SK-N-SH (cell line): ENCODE measurements at regions not wholly inside any gene's neighbourhood (a gene's known extent, or its start where the extent isn't known, plus 50 kb on each side); places are given as distances from the start of the nearest gene placed in this dataset.

ENCODE experiments used
- CTCF ChIA-PET: fragments of 300-600, 350-600 bp; formaldehyde crosslinking; extraction: SDS; loops from one replicate; lab custom pipeline; 2021; lab: Yijun Ruan, JAX
- POLR2A ChIA-PET: fragments of 350-600 bp; sonication (Branson Sonifier 250); formaldehyde crosslinking; extraction: SDS; loops from one replicate; lab custom pipeline; 2020; ENCODE audit warnings: antibody characterized with exemption, inconsistent platforms; lab: Yijun Ruan, JAX
- DNase-seq: peaks from one replicate; pipeline ENCODE4 v3.0.0; 2012
- H2AFZ ChIP-seq: fragments of 200-600 bp; sonication (generic); 2 replicates; pipeline ENCODE4 v1.8.1; 2016; ENCODE audit warnings: antibody characterized with exemption, mild to moderate bottlenecking, low read depth
- H3F3A ChIP-seq: fragments of 200-600 bp; sonication (generic); replicated peaks from 2 replicates; pipeline ENCODE3; 2016; ENCODE audit warnings: antibody characterized with exemption, mild to moderate bottlenecking; ENCODE audit not compliant: insufficient read depth
- H3K27ac ChIP-seq, 2 experiments: fragments of 200-500 bp in 1 of 2; fragments of 200-600 bp in 1 of 2; sonication (Bioruptor generic) in 1 of 2; sonication (generic), shearing (Covaris generic) in 1 of 2; 2 replicates each; pipeline versions ENCODE4 v1.5.1 to v1.6.1; 2014 to 2016; ENCODE audit warnings: low read depth in 2 of 2, inconsistent platforms in 1 of 2, low read length in 1 of 2, mild to moderate bottlenecking in 1 of 2, mixed read lengths in 1 of 2
- H3K27me3 ChIP-seq: fragments of 200-600 bp; sonication (generic), shearing (Covaris generic); 2 replicates; pipeline ENCODE4 v1.6.1; 2016; ENCODE audit warnings: mixed run types; ENCODE audit not compliant: insufficient read depth
- H3K36me3 ChIP-seq, 2 experiments: fragments of 200-500 bp in 1 of 2; fragments of 200-600 bp in 1 of 2; sonication (Bioruptor generic) in 1 of 2; sonication (generic) in 1 of 2; replicated peaks in 1 of 2; 2 replicates each; pipeline versions ENCODE3 to v1.5.1; 2014 to 2016; ENCODE audit warnings: low read length in 1 of 2, mild to moderate bottlenecking in 1 of 2; ENCODE audit not compliant: insufficient read depth in 2 of 2, control insufficient read depth in 1 of 2
- H3K4me1 ChIP-seq, 2 experiments: fragments of 200-500 bp in 1 of 2; fragments of 200-600 bp in 1 of 2; sonication (Bioruptor generic) in 1 of 2; sonication (generic), shearing (Covaris generic) in 1 of 2; 2 replicates each; pipeline versions ENCODE4 v1.5.1 to v1.6.1; 2014 to 2016; ENCODE audit warnings: low read depth in 1 of 2, low read length in 1 of 2, mixed run types in 1 of 2; ENCODE audit not compliant: insufficient read depth in 2 of 2, control insufficient read depth in 1 of 2
- H3K4me2 ChIP-seq: fragments of 200-600 bp; sonication (generic), shearing (Covaris generic); 2 replicates; pipeline ENCODE4 v1.6.1; 2017; ENCODE audit warnings: mixed run types
- H3K4me3 ChIP-seq, 2 experiments: fragments of 200-500 bp in 1 of 2; fragments of 200-600 bp in 1 of 2; sonication (Bioruptor generic) in 1 of 2; sonication (generic), shearing (Covaris generic) in 1 of 2; 2 replicates each; pipeline versions ENCODE4 v1.5.1 to v1.8.1; 2014 to 2016; ENCODE audit warnings: low read depth in 2 of 2, inconsistent platforms in 1 of 2, low read length in 1 of 2, mild to moderate bottlenecking in 1 of 2, mixed read lengths in 1 of 2, moderate library complexity in 1 of 2
- H3K79me2 ChIP-seq: fragments of 200-600 bp; sonication (generic); 2 replicates; pipeline ENCODE4 v1.8.1; 2017; ENCODE audit warnings: mild to moderate bottlenecking; ENCODE audit not compliant: insufficient read depth
- H3K9ac ChIP-seq: fragments of 200-600 bp; sonication (generic); 2 replicates; pipeline ENCODE4 v1.6.1; 2017; ENCODE audit warnings: mixed run types
- H3K9me2 ChIP-seq: fragments of 200-600 bp; sonication (generic); 2 replicates; pipeline ENCODE4 v1.6.1; 2017; ENCODE audit warnings: mixed run types
- H3K9me3 ChIP-seq: fragments of 200-600 bp; sonication (generic); 2 replicates; pipeline ENCODE4 v1.6.1; 2017; ENCODE audit warnings: mixed run types, mild to moderate bottlenecking, moderate library complexity
- H4K20me1 ChIP-seq: fragments of 200-600 bp; sonication (generic); 2 replicates; pipeline ENCODE4 v1.6.1; 2017; ENCODE audit warnings: mild to moderate bottlenecking, mixed run types; ENCODE audit not compliant: insufficient read depth
- CHD2 ChIP-seq: fragments of 150-350 bp; IDR thresholded peaks from 2 replicates; pipeline ENCODE4 v1.6.1; 2018; ENCODE audit warnings: low read length; ENCODE audit not compliant: partially characterized antibody
- EP300 ChIP-seq, 2 experiments: IDR thresholded peaks; 2 replicates each; pipeline versions ENCODE4 v1.4.0 to v1.6.1; 2012; ENCODE audit warnings: borderline replicate concordance in 1 of 2, low read depth in 1 of 2, low read length in 1 of 2
- EZH2phosphoT487 ChIP-seq: fragments of 200-600 bp; sonication (generic); IDR thresholded peaks from 2 replicates; pipeline ENCODE4 v1.6.1; 2017; ENCODE audit warnings: low read depth, mixed run types, mild to moderate bottlenecking, antibody characterized with exemption, moderate library complexity, borderline replicate concordance
- FOSL2 ChIP-seq: IDR thresholded peaks from 2 replicates; pipeline ENCODE4 v1.4.0; 2012; ENCODE audit warnings: low read depth, mild to moderate bottlenecking, moderate library complexity, borderline replicate concordance
- FOXJ3 ChIP-seq: sonication (generic); formaldehyde crosslinking; IDR thresholded peaks from 2 replicates; pipeline ENCODE4 v1.5.1; 2020; ENCODE audit warnings: mild to moderate bottlenecking, missing genetic modification reagents
- GABPA ChIP-seq: IDR thresholded peaks from 2 replicates; pipeline ENCODE4 v1.4.0; 2012; ENCODE audit warnings: low read depth, mild to moderate bottlenecking
- MEF2A ChIP-seq: IDR thresholded peaks from 2 replicates; pipeline ENCODE4 v1.4.0; 2012; ENCODE audit warnings: low read depth, borderline replicate concordance
- MXI1 ChIP-seq: IDR thresholded peaks from 2 replicates; pipeline ENCODE4 v1.6.1; 2012; ENCODE audit warnings: mild to moderate bottlenecking, low read depth, low read length, improper control_type of control experiment
- RAD21 ChIP-seq: IDR thresholded peaks from 2 replicates; pipeline ENCODE4 v1.6.1; 2012; ENCODE audit warnings: mild to moderate bottlenecking, low read length
- RCOR1 ChIP-seq: fragments of 150-350 bp; IDR thresholded peaks from 2 replicates; pipeline ENCODE4 v1.6.1; 2017; ENCODE audit warnings: antibody characterized with exemption, low read length
- RFX5 ChIP-seq: IDR thresholded peaks from 2 replicates; pipeline ENCODE4 v1.6.1; 2012; ENCODE audit warnings: mild to moderate bottlenecking, improper control_type of control experiment, low read length
- RXRA ChIP-seq: IDR thresholded peaks from 2 replicates; pipeline ENCODE4 v1.4.0; 2012; ENCODE audit warnings: low read depth, mild to moderate bottlenecking, borderline replicate concordance
- SMC3 ChIP-seq: IDR thresholded peaks from 2 replicates; pipeline ENCODE4 v1.6.1; 2012; ENCODE audit warnings: low read depth, low read length, improper control_type of control experiment
- TAF1 ChIP-seq: IDR thresholded peaks from 2 replicates; pipeline ENCODE4 v1.6.1; 2012; ENCODE audit warnings: low read depth, mild to moderate bottlenecking, low read length, moderate library complexity, borderline replicate concordance
- WGBS: methylation state at CpG from one replicate; pipeline ENCODE4 v1.1.6; 2017; ENCODE audit warnings: low lambda C conversion rate; 5-methylcytosine and 5-hydroxymethylcytosine counted together
- TF ChIP-seq, protein P1 (sequence below): fragments of 150-350 bp; IDR thresholded peaks from 2 replicates; pipeline ENCODE4 v1.6.1; 2016; ENCODE audit warnings: mild to moderate bottlenecking, low read depth, low read length
- TF ChIP-seq, protein P2 (sequence below): IDR thresholded peaks from 2 replicates; pipeline ENCODE4 v1.4.0; 2012; ENCODE audit warnings: low read depth, borderline replicate concordance
- TF ChIP-seq, protein P3 (sequence below): fragments of 200-600 bp; sonication (generic); IDR thresholded peaks from 2 replicates; pipeline ENCODE4 v1.6.1; 2017; ENCODE audit warnings: antibody characterized with exemption, mild to moderate bottlenecking, moderate library complexity
- TF ChIP-seq, protein P4 (sequence below): IDR thresholded peaks from 2 replicates; pipeline ENCODE4; 2012
- TF ChIP-seq, protein P5 (sequence below): IDR thresholded peaks from 2 replicates; pipeline ENCODE4 v1.4.0; 2012; ENCODE audit warnings: low read depth, borderline replicate concordance

DNA sequence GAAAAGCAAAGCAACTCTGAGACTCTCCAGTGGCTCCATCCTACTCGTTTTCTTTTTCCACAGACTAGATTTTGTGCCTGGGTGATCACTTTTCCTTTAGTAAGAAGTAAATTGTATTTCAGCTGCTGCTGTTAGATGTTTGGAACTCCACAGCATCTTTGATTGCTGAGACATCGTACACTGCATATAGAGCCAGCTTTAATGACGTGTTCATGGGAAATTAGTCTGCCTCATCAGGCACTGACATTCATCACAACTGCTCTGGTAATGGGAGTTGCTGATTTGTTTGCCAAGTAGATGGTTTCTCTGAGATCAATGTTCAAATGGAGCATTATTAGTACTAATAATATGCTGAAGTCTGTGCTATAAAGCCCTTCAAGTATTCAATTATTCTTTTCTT lies 573.8 kb upstream of the NR5A2 start:
- CTCF ChIA-PET, result no interaction called here
- no peaks in the 10 kb centered on the region for H3F3A ChIP-seq
- no peak overlapping the region for H3K4me3 ChIP-seq
- H3K27ac ChIP-seq, result no peak overlapping the region
- H3K36me3 ChIP-seq, result no peaks in the 10 kb centered on the region
- H3K9me2 ChIP-seq, result no peaks in the 10 kb centered on the region
- H4K20me1 ChIP-seq, result no peaks in the 10 kb centered on the region
- no peak overlapping the region for H3K4me2 ChIP-seq
- H3K9ac ChIP-seq, result no peak overlapping the region
- no peaks in the 10 kb centered on the region for H3K79me2 ChIP-seq
- no peak for DNase-seq
- no peaks in the 10 kb centered on the region for H3K9me3 ChIP-seq
- no peak overlapping the region for H2AFZ ChIP-seq
- POLR2A ChIA-PET, result no interaction called here
- 47% methylated on average over 3 of the region's 3 CpGs for WGBS
- no peaks in the 10 kb centered on the region for H3K27me3 ChIP-seq
- H3K4me1 ChIP-seq, result no peaks in the 10 kb centered on the region
- TF ChIP-seq RAD21, result no peak
- TF ChIP-seq SMC3, result no peak
- no peak for TF ChIP-seq FOXJ3
- no peak for TF ChIP-seq RCOR1
- TF ChIP-seq FOSL2, result no peak
- TF ChIP-seq, protein P1, sequence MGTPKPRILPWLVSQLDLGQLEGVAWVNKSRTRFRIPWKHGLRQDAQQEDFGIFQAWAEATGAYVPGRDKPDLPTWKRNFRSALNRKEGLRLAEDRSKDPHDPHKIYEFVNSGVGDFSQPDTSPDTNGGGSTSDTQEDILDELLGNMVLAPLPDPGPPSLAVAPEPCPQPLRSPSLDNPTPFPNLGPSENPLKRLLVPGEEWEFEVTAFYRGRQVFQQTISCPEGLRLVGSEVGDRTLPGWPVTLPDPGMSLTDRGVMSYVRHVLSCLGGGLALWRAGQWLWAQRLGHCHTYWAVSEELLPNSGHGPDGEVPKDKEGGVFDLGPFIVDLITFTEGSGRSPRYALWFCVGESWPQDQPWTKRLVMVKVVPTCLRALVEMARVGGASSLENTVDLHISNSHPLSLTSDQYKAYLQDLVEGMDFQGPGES, result no peak
- TF ChIP-seq MXI1, result no peak
- TF ChIP-seq EZH2phosphoT487, result no peak
- TF ChIP-seq, protein P2, sequence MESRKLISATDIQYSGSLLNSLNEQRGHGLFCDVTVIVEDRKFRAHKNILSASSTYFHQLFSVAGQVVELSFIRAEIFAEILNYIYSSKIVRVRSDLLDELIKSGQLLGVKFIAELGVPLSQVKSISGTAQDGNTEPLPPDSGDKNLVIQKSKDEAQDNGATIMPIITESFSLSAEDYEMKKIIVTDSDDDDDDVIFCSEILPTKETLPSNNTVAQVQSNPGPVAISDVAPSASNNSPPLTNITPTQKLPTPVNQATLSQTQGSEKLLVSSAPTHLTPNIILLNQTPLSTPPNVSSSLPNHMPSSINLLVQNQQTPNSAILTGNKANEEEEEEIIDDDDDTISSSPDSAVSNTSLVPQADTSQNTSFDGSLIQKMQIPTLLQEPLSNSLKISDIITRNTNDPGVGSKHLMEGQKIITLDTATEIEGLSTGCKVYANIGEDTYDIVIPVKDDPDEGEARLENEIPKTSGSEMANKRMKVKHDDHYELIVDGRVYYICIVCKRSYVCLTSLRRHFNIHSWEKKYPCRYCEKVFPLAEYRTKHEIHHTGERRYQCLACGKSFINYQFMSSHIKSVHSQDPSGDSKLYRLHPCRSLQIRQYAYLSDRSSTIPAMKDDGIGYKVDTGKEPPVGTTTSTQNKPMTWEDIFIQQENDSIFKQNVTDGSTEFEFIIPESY, result no peak
- TF ChIP-seq EP300 (IDR thresholded peaks at IDR 0.05; ENCODE audit: borderline replicate concordance in 1 of 2, low read depth in 1 of 2, low read length in 1 of 2), result no peak
- TF ChIP-seq MEF2A, result no peak
- TF ChIP-seq RFX5, result no peak

DNA sequence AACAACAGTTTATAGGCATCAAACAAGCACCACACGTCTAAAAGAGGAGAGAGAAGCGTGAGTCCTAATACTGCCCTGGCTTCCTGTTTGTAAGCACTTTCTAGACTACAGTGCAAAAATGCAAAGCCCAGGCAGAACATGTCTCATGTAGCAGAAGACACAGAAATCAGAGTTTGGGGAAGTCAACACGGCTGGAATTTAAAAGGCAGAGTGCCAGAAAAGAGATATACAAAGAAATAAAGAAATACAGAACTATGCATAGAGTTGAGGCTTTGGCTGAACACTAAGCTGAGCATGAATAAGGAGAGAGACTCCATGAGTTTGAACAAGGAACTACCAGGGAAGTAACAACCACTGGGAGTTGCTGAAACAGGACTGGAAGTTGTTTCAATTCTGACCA lies 566.6 kb upstream of the NR5A2 start:
- H3K27ac ChIP-seq, result no peak overlapping the region
- no peaks in the 10 kb centered on the region for H3K9me3 ChIP-seq
- H3K4me3 ChIP-seq, result no peak overlapping the region
- ChIA-PET POLR2A (no interaction called here), CTCF (interaction anchor here (1.0 to 1.7 kb wide), 2 partner anchors 9 to 18 kb away, joined by 3 to 5 read pairs; no protein-coding TSS in a partner anchor)
- H4K20me1 ChIP-seq, result no peaks in the 10 kb centered on the region
- no peaks in the 10 kb centered on the region for H3K27me3 ChIP-seq
- no peaks in the 10 kb centered on the region for H3K79me2 ChIP-seq
- no peak overlapping the region for H3K9ac ChIP-seq
- DNase-seq, result no peak
- H3F3A ChIP-seq, result peaks cover 6% of the 10 kb centered on the region
- H3K4me1 ChIP-seq, result no peaks in the 10 kb centered on the region
- WGBS, result 67% methylated on average over 3 of the region's 3 CpGs
- H3K36me3 ChIP-seq, result peaks cover 0 to 3% of the 10 kb centered on the region in 2 experiments
- no peaks in the 10 kb centered on the region for H3K9me2 ChIP-seq
- H3K4me2 ChIP-seq, result no peak overlapping the region
- no peak overlapping the region for H2AFZ ChIP-seq
- TF ChIP-seq MEF2A, result no peak
- TF ChIP-seq RFX5, result no peak
- TF ChIP-seq TAF1, result no peak
- TF ChIP-seq, protein P3, sequence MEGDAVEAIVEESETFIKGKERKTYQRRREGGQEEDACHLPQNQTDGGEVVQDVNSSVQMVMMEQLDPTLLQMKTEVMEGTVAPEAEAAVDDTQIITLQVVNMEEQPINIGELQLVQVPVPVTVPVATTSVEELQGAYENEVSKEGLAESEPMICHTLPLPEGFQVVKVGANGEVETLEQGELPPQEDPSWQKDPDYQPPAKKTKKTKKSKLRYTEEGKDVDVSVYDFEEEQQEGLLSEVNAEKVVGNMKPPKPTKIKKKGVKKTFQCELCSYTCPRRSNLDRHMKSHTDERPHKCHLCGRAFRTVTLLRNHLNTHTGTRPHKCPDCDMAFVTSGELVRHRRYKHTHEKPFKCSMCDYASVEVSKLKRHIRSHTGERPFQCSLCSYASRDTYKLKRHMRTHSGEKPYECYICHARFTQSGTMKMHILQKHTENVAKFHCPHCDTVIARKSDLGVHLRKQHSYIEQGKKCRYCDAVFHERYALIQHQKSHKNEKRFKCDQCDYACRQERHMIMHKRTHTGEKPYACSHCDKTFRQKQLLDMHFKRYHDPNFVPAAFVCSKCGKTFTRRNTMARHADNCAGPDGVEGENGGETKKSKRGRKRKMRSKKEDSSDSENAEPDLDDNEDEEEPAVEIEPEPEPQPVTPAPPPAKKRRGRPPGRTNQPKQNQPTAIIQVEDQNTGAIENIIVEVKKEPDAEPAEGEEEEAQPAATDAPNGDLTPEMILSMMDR, result no peak
- TF ChIP-seq, protein P4, sequence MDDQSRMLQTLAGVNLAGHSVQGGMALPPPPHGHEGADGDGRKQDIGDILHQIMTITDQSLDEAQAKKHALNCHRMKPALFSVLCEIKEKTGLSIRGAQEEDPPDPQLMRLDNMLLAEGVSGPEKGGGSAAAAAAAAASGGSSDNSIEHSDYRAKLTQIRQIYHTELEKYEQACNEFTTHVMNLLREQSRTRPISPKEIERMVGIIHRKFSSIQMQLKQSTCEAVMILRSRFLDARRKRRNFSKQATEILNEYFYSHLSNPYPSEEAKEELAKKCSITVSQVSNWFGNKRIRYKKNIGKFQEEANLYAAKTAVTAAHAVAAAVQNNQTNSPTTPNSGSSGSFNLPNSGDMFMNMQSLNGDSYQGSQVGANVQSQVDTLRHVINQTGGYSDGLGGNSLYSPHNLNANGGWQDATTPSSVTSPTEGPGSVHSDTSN, result no peak
- no peak for TF ChIP-seq GABPA
- no peak for TF ChIP-seq CHD2
- no peak for TF ChIP-seq SMC3
- TF ChIP-seq FOSL2, result no peak
- no peak for TF ChIP-seq RXRA
- TF ChIP-seq, protein P1, result no peak
- TF ChIP-seq, protein P5, sequence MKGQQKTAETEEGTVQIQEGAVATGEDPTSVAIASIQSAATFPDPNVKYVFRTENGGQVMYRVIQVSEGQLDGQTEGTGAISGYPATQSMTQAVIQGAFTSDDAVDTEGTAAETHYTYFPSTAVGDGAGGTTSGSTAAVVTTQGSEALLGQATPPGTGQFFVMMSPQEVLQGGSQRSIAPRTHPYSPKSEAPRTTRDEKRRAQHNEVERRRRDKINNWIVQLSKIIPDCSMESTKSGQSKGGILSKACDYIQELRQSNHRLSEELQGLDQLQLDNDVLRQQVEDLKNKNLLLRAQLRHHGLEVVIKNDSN, result no peak
- TF ChIP-seq RCOR1, result no peak
- no peak for TF ChIP-seq FOXJ3
